Activated naive CD4-positive, alpha-beta T cell treated with anti-CD3 and anti-CD28 coated beads, Interleukin-2, amount 10 ng/mL, durations not matched to agents 7 days and 5 days (primary cell): ENCODE measurements at regions not wholly inside any gene's neighbourhood (a gene's known extent, or its start where the extent isn't known, plus 50 kb on each side); places are given as distances from the start of the nearest gene placed in this dataset.

Experiments used
- CTCF ChIA-PET: fragments of 350-600 bp; sonication (Branson Sonifier 250); formaldehyde crosslinking; loops from one replicate; lab custom pipeline; 2021; ENCODE audit warnings: antibody characterized with exemption; lab: Charles Lee
- DNase-seq: peaks from one replicate; pipeline ENCODE4 v3.0.0-alpha.2; 2020
- H3K27ac Mint-ChIP-seq: one replicate; pipeline ENCODE4 v1.8.0; 2021; ENCODE audit warnings: mild to moderate bottlenecking, moderate library complexity, mixed read lengths
- H3K27me3 Mint-ChIP-seq: one replicate; pipeline ENCODE4 v1.8.0; 2021; ENCODE audit warnings: mild to moderate bottlenecking, mixed read lengths
- H3K36me3 Mint-ChIP-seq: one replicate; pipeline ENCODE4 v1.8.0; 2021; ENCODE audit warnings: mixed read lengths
- H3K4me1 Mint-ChIP-seq: one replicate; pipeline ENCODE4 v1.8.0; 2021; ENCODE audit warnings: mixed read lengths
- H3K4me3 Mint-ChIP-seq: one replicate; pipeline ENCODE4 v1.8.0; 2021; ENCODE audit warnings: mild to moderate bottlenecking, moderate library complexity, mixed read lengths
- H3K9me3 Mint-ChIP-seq: one replicate; pipeline ENCODE4 v1.8.0; 2021; ENCODE audit warnings: mixed read lengths

GRCh38 chr14:58814466-58814865 lies 176.7 kb downstream of the DACT1 start:
- Mint-ChIP-seq H3K9me3 (peaks cover under 1% of the 10 kb centered on the region), H3K27me3 (peaks cover 6% of the 10 kb centered on the region), H3K4me3 (no peak overlapping the region), H3K36me3 (no peaks in the 10 kb centered on the region), H3K27ac (no peak overlapping the region), H3K4me1 (no peaks in the 10 kb centered on the region)
- CTCF ChIA-PET = no interaction called here
- DNase-seq = no peak

DNA sequence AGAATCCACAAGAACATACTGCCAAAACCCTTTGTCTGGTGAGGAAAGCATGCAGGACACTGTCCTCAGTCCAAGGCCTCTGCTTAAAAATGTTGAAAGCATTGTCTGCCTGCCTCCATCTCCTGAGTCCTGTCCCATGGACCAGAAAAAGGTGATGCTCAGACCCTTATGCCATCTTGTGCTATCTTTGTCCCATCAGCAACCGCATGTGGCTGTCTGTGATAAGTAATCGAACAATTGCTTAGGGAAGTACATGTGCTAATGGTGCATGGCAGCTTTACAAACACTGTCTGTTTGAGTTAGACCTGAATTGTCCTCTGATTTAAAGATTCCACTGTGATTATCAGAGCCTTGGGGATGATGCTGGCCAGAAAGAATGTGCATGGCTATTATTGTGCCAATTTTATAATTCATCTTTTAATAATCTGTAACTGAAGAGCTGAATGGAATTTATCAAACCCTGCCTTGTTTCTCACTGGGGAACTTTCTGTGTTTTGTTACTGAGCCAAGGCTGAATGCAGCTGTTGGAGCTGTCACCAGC lies 177.5 kb downstream of the DACT1 start:
- no peaks in the 10 kb centered on the region for H3K4me1 Mint-ChIP-seq
- H3K36me3 Mint-ChIP-seq = no peaks in the 10 kb centered on the region
- H3K4me3 Mint-ChIP-seq = no peak overlapping the region
- peaks cover 6% of the 10 kb centered on the region for H3K27me3 Mint-ChIP-seq
- DNase-seq = no peak
- no peaks in the 10 kb centered on the region for H3K9me3 Mint-ChIP-seq
- CTCF ChIA-PET = no interaction called here
- H3K27ac Mint-ChIP-seq = no peak overlapping the region

- Mint-ChIP-seq H3K27me3 (peaks cover 6% of the 10 kb centered on the region), H3K4me3 (no peak overlapping the region), H3K9me3 (no peaks in the 10 kb centered on the region), H3K4me1 (no peaks in the 10 kb centered on the region), H3K36me3 (no peaks in the 10 kb centered on the region), H3K27ac (no peak overlapping the region)
- CTCF ChIA-PET = no interaction called here
- DNase-seq = no peak
Measured at GRCh38 chr14:58815794-58816193, 178.0 kb downstream of the DACT1 start.

- DNase-seq = no peak
- no peaks in the 10 kb centered on the region for H3K4me1 Mint-ChIP-seq
- no peak overlapping the region for H3K27ac Mint-ChIP-seq
- no peaks in the 10 kb centered on the region for H3K9me3 Mint-ChIP-seq
- H3K4me3 Mint-ChIP-seq = no peak overlapping the region
- no peaks in the 10 kb centered on the region for H3K36me3 Mint-ChIP-seq
- CTCF ChIA-PET = interaction anchor here (0.9 kb wide), 1 partner anchor 21 kb away, joined by 3 read pairs; no protein-coding TSS in a partner anchor
- H3K27me3 Mint-ChIP-seq = peaks cover 6% of the 10 kb centered on the region
Measured at GRCh38 chr14:58816416-58817115, 178.8 kb downstream of the DACT1 start.

DNA sequence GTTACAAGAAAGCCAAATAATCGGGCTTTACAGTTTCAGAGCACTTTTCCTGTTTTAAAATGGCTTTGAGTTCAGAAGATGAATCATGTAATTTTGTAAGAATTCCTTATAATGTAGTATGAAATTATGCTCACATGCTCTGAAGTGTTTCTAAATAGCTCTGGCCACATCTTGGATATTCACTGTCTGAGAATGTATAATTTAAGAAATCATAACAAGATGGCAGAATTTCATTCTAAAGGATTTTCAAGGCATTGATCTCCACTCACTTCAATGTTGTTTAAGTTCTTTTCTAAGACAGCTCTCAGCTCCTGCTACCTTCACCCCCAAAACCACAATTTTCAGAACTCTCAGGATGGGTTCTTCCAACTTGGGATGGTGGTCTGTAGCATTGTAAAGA lies 180.1 kb downstream of the DACT1 start:
- H3K27ac Mint-ChIP-seq = no peak overlapping the region
- H3K36me3 Mint-ChIP-seq = no peaks in the 10 kb centered on the region
- H3K4me1 Mint-ChIP-seq = no peaks in the 10 kb centered on the region
- peaks cover 6% of the 10 kb centered on the region for H3K27me3 Mint-ChIP-seq
- H3K9me3 Mint-ChIP-seq = no peaks in the 10 kb centered on the region
- DNase-seq = no peak
- H3K4me3 Mint-ChIP-seq = no peak overlapping the region
- CTCF ChIA-PET = interaction anchor here (1.3 kb wide), 1 partner anchor 317 kb away, joined by 3 read pairs; no protein-coding TSS in a partner anchor

DNA sequence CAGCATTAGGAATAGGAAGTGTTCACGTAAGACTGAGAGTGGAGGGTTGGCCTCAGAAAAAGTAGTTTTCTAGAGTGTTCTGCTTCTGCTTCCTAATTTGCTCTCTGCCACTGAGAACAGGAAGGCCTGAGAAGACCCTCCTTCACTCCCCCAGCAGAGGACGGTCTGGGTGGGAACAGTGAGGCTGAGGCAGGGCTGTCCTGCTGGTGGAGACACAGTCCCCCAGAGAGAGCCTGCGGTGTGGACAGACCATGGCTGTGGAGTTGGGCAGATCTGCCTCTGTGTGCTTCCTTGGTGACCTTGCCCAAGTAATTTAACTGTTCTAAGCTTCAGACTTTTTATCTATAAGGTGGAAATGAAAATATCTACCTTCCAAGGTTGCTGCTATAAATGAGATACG lies 182.3 kb downstream of the DACT1 start:
- Mint-ChIP-seq H3K27ac (no peak overlapping the region), H3K4me1 (no peaks in the 10 kb centered on the region), H3K36me3 (no peaks in the 10 kb centered on the region)

GRCh38 chr14:58821421-58821820 lies 183.7 kb downstream of the DACT1 start:
- H3K4me3 Mint-ChIP-seq = no peak overlapping the region
- no peaks in the 10 kb centered on the region for H3K9me3 Mint-ChIP-seq
- CTCF ChIA-PET = no interaction called here
- no peak overlapping the region for H3K27ac Mint-ChIP-seq
- no peaks in the 10 kb centered on the region for H3K4me1 Mint-ChIP-seq
- no peaks in the 10 kb centered on the region for H3K36me3 Mint-ChIP-seq
- H3K27me3 Mint-ChIP-seq = peaks cover 3% of the 10 kb centered on the region
- no peak for DNase-seq

More for the DNA sequence above, 182.3 kb downstream of the DACT1 start:
- no peak overlapping the region for H3K4me3 Mint-ChIP-seq
- CTCF ChIA-PET = no interaction called here
- H3K27me3 Mint-ChIP-seq = peaks cover 6% of the 10 kb centered on the region
- H3K9me3 Mint-ChIP-seq = no peaks in the 10 kb centered on the region
- DNase-seq = no peak

DNA sequence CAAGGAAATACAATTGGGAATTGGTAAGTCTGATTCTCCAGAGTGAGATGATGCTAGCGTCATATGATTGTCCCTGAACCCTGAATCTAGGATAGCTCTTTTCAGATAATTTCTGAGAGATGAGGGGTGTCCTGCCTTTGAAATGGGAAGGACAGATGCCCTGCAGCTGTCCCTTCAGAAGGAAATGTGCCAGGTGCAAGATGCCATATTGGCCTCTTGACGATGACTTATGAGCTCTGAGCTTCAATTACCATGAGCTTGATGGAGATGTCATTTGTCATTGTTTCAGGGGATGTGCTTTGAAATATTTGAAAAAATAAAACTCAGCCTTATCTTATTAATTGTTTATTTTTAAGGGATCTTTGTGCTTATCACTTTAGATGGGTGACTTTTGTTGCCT lies 185.1 kb downstream of the DACT1 start:
- no peak for DNase-seq
- CTCF ChIA-PET = no interaction called here
- H3K36me3 Mint-ChIP-seq = no peaks in the 10 kb centered on the region
- no peak overlapping the region for H3K27ac Mint-ChIP-seq
- H3K4me3 Mint-ChIP-seq = no peak overlapping the region
- no peaks in the 10 kb centered on the region for H3K27me3 Mint-ChIP-seq
- H3K4me1 Mint-ChIP-seq = no peaks in the 10 kb centered on the region
- peaks cover 2% of the 10 kb centered on the region for H3K9me3 Mint-ChIP-seq

- CTCF ChIA-PET = no interaction called here
- Mint-ChIP-seq H3K4me1 (no peaks in the 10 kb centered on the region), H3K9me3 (peaks cover 2% of the 10 kb centered on the region), H3K36me3 (no peaks in the 10 kb centered on the region), H3K27ac (no peak overlapping the region), H3K4me3 (no peak overlapping the region), H3K27me3 (no peaks in the 10 kb centered on the region)
- no peak for DNase-seq
Measured at GRCh38 chr14:58823312-58823711, 185.6 kb downstream of the DACT1 start.

GRCh38 chr14:58824106-58824505 lies 186.3 kb downstream of the DACT1 start:
- DNase-seq = no peak
- Mint-ChIP-seq H3K27me3 (no peaks in the 10 kb centered on the region), H3K4me1 (no peaks in the 10 kb centered on the region), H3K9me3 (peaks cover 2% of the 10 kb centered on the region), H3K4me3 (no peak overlapping the region), H3K36me3 (no peaks in the 10 kb centered on the region), H3K27ac (no peak overlapping the region)
- CTCF ChIA-PET = no interaction called here

DNA sequence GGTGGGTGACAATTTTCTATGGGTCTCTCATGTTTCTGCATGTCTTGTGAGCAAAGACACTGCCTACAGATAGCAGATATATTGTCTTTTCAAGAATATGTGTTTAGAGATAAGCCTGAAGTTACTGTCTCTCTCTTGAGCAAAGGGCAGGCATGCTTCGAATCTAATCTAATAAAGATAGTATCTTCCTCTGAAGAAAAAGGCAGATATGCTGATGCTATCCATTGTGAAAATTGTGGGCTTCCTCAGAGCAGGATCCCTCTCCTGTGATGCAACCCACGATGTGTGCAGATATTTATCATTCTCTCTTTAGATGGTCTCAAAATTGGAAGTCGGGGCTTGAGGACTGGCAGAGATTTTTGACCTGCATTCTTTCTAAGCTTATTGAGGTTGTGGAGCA lies 187.0 kb downstream of the DACT1 start:
- H3K4me1 Mint-ChIP-seq = peaks cover 5% of the 10 kb centered on the region
- CTCF ChIA-PET = no interaction called here
- no peaks in the 10 kb centered on the region for H3K27me3 Mint-ChIP-seq
- no peak for DNase-seq
- H3K36me3 Mint-ChIP-seq = no peaks in the 10 kb centered on the region
- H3K9me3 Mint-ChIP-seq = peaks cover 2% of the 10 kb centered on the region
- H3K4me3 Mint-ChIP-seq = no peak overlapping the region
- H3K27ac Mint-ChIP-seq = no peak overlapping the region

- Mint-ChIP-seq H3K4me3 (no peak overlapping the region), H3K4me1 (peaks cover 12% of the 10 kb centered on the region), H3K27me3 (no peaks in the 10 kb centered on the region), H3K27ac (no peak overlapping the region), H3K36me3 (no peaks in the 10 kb centered on the region), H3K9me3 (peaks cover 2% of the 10 kb centered on the region)
- CTCF ChIA-PET = interaction anchor here (1.4 kb wide), 1 partner anchor 324 kb away, joined by 5 read pairs; no protein-coding TSS in a partner anchor
- DNase-seq = no peak
Measured at GRCh38 chr14:58825606-58826005, 187.8 kb downstream of the DACT1 start.

- no peak overlapping the region for H3K4me3 Mint-ChIP-seq
- peaks cover 2% of the 10 kb centered on the region for H3K9me3 Mint-ChIP-seq
- CTCF ChIA-PET = interaction anchor here (1.4 kb wide), 1 partner anchor 326 kb away, joined by 5 read pairs; no protein-coding TSS in a partner anchor
- no peak overlapping the region for H3K27ac Mint-ChIP-seq
- DNase-seq = no peak
- H3K36me3 Mint-ChIP-seq = peaks cover 2% of the 10 kb centered on the region
- H3K4me1 Mint-ChIP-seq = peaks cover 16% of the 10 kb centered on the region
- H3K27me3 Mint-ChIP-seq = peaks cover 3% of the 10 kb centered on the region
Measured at GRCh38 chr14:58826845-58827686, 189.3 kb downstream of the DACT1 start.

- Mint-ChIP-seq H3K4me1 (peaks cover 17% of the 10 kb centered on the region), H3K4me3 (no peak overlapping the region), H3K27ac (no peak overlapping the region), H3K36me3 (peaks cover 2% of the 10 kb centered on the region), H3K9me3 (peaks cover 2% of the 10 kb centered on the region), H3K27me3 (peaks cover 4% of the 10 kb centered on the region)
- CTCF ChIA-PET = no interaction called here
- DNase-seq = no peak
Measured at GRCh38 chr14:58828298-58828697, 190.5 kb downstream of the DACT1 start.
